Transverse colon (tissue), 4 donors: ENCODE measurements at regions not wholly inside any gene's neighbourhood (a gene's known extent, or its start where the extent isn't known, plus 50 kb on each side); places are given as distances from the start of the nearest gene placed in this dataset.
"Not testable (repeated sequence)": the region's sequence is repeated elsewhere in the genome, so short reads cannot be mapped to it uniquely, and the experiment has no call there.

Experiments
- DNase-seq: peaks from one replicate; pipeline ENCODE4 v3.0.0-alpha.2; 2019
- H3K27ac ChIP-seq, 4 donors: fragments of 200-600 bp; sonication (generic); 2 replicates each; pipeline ENCODE4 v1.5.1; 2016 to 2018; ENCODE audit warnings: inconsistent platforms in 4 of 4
- H3K27me3 ChIP-seq: fragments of 200-600 bp; sonication (generic); 2 replicates; pipeline ENCODE4 v1.5.1; 2017; ENCODE audit warnings: inconsistent platforms
- H3K36me3 ChIP-seq, 4 donors: fragments of 200-600 bp; sonication (generic); 2 replicates each; pipeline ENCODE4 v1.5.1; 2017 to 2019; ENCODE audit warnings: inconsistent platforms in 4 of 4
- H3K4me1 ChIP-seq, 4 donors: fragments of 200-600 bp; sonication (generic); 2 replicates each; pipeline ENCODE4 v1.5.1; 2017 to 2020; ENCODE audit warnings: inconsistent platforms in 4 of 4
- H3K4me3 ChIP-seq, 4 donors: fragments of 200-600 bp; sonication (generic); 1 replicate in 1 of 4; 2 replicates in 3 of 4; pipeline versions ENCODE4 v1.5.1 to v1.6.1; 2017 to 2019; ENCODE audit warnings: inconsistent platforms in 4 of 4
- H3K9me3 ChIP-seq, 2 donors: fragments of 200-600 bp; sonication (generic); 2 replicates each; pipeline ENCODE4 v1.5.1; 2017 to 2019; ENCODE audit warnings: inconsistent platforms in 2 of 2
- EP300 ChIP-seq: sonication (generic); formaldehyde crosslinking; IDR thresholded peaks from one replicate; pipeline ENCODE4 v1.6.1; 2017; ENCODE audit warnings: antibody characterized with exemption, low read depth
- POLR2A ChIP-seq: fragments of 450-650 bp; IDR thresholded peaks from one replicate; pipeline ENCODE4 v1.6.1; 2016; ENCODE audit warnings: antibody characterized with exemption, mild to moderate bottlenecking, moderate library complexity
- POLR2AphosphoS5 ChIP-seq, 3 donors: sonication (generic); formaldehyde crosslinking; IDR thresholded peaks; one replicate each; pipeline ENCODE4 v1.6.1; 2016; ENCODE audit warnings: antibody characterized with exemption in 3 of 3
- WGBS, 2 donors: methylation state at CpG; one replicate each; pipeline ENCODE4 v1.1.5; 2018; ENCODE audit warnings: low coverage in 1 of 2; 5-methylcytosine and 5-hydroxymethylcytosine counted together
- in situ Hi-C, 4 donors: fragments of 200-750 bp; cut with MboI; loops; one replicate each; pipeline versions ENCODE4 v1.15.0 to v1.15.1; 2017; ENCODE audit warnings: low sequenced_read_pairs in 3 of 4, low pct_ligation_motif_present in 1 of 4, low pct_unique_long_range_greater_than_20kb in 1 of 4
- intact Hi-C: fragments of 100-400 bp; cut with DNase I; formaldehyde crosslinking; loops from one replicate; pipeline ENCODE4 v1.15.1; 2023; ENCODE audit warnings: low total_unique reads
- TF ChIP-seq, protein P1 (sequence below), 5 experiments: fragments of 200-600 bp in 3 of 5; fragments of 450-650 bp in 2 of 5; sonication (generic) in 3 of 5; IDR thresholded peaks; 1 replicate in 2 of 5; 2 replicates in 3 of 5; pipeline ENCODE4 v1.5.1; 2016 to 2017; ENCODE audit warnings: antibody characterized with exemption in 5 of 5, inconsistent platforms in 3 of 5, mild to moderate bottlenecking in 2 of 5, moderate library complexity in 1 of 5

- no peak for DNase-seq
- intact Hi-C loops (no loop called here), in situ Hi-C loops (no loop called here)
- Histone ChIP-seq H3K36me3 (no peaks in the 10 kb centered on the region), H3K4me1 (no peaks in the 10 kb centered on the region), H3K4me3 (no peak overlapping the region), H3K27me3 (no peaks in the 10 kb centered on the region), H3K27ac (no peak overlapping the region), H3K9me3 (no peaks in the 10 kb centered on the region)
- WGBS, 2 donors, result 74 to 77% methylated on average over 4 of the region's 4 CpGs
- TF ChIP-seq, protein P1, sequence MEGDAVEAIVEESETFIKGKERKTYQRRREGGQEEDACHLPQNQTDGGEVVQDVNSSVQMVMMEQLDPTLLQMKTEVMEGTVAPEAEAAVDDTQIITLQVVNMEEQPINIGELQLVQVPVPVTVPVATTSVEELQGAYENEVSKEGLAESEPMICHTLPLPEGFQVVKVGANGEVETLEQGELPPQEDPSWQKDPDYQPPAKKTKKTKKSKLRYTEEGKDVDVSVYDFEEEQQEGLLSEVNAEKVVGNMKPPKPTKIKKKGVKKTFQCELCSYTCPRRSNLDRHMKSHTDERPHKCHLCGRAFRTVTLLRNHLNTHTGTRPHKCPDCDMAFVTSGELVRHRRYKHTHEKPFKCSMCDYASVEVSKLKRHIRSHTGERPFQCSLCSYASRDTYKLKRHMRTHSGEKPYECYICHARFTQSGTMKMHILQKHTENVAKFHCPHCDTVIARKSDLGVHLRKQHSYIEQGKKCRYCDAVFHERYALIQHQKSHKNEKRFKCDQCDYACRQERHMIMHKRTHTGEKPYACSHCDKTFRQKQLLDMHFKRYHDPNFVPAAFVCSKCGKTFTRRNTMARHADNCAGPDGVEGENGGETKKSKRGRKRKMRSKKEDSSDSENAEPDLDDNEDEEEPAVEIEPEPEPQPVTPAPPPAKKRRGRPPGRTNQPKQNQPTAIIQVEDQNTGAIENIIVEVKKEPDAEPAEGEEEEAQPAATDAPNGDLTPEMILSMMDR (IDR thresholded peaks at IDR 0.05), result no peak
- TF ChIP-seq EP300 (no peak), POLR2AphosphoS5 (IDR thresholded peaks at IDR 0.05) (no peak), POLR2A (no peak)
Observed at GRCh38 chr6:86516087-86516486, 421.2 kb upstream of the HTR1E start.

GRCh38 chr6:86511962-86512361, 425.4 kb upstream of the HTR1E start:
- no peak for TF ChIP-seq EP300
- Histone ChIP-seq H3K4me1 (no peaks in the 10 kb centered on the region), H3K9me3 (no peaks in the 10 kb centered on the region), H3K27me3 (no peaks in the 10 kb centered on the region), H3K27ac (no peak overlapping the region), H3K36me3 (no peaks in the 10 kb centered on the region), H3K4me3 (no peak overlapping the region)
- intact Hi-C loops (no loop called here), in situ Hi-C loops (no loop called here)
- no peak for DNase-seq

- H3K4me1 ChIP-seq, result no peaks in the 10 kb centered on the region
- in situ Hi-C loops (no loop called here), intact Hi-C loops (no loop called here)
- no peak overlapping the region for H3K4me3 ChIP-seq
- H3K36me3 ChIP-seq, result no peaks in the 10 kb centered on the region
- TF ChIP-seq POLR2AphosphoS5 (IDR thresholded peaks at IDR 0.05) (no peak), EP300 (no peak), POLR2A (no peak)
- TF ChIP-seq, protein P1 (IDR thresholded peaks at IDR 0.05), result no peak
- no peaks in the 10 kb centered on the region for H3K9me3 ChIP-seq
- H3K27ac ChIP-seq, result no peak overlapping the region
- 58 to 70% methylated on average over 3 of the region's 3 CpGs for WGBS, 2 donors
- no peak for DNase-seq
- H3K27me3 ChIP-seq, result no peaks in the 10 kb centered on the region
Observed at GRCh38 chr6:86508230-86508629, 429.1 kb upstream of the HTR1E start.

- Histone ChIP-seq H3K4me1 (no peaks in the 10 kb centered on the region), H3K27ac (no peak overlapping the region), H3K4me3 (no peak overlapping the region), H3K9me3 (peaks cover 5 to 9% of the 10 kb centered on the region in 2 donors), H3K36me3 (no peaks in the 10 kb centered on the region), H3K27me3 (no peaks in the 10 kb centered on the region)
- WGBS, 2 donors, result 43 to 47% methylated on average over 2 to 3 of the region's 3 CpGs
- in situ Hi-C loops (no loop called here), intact Hi-C loops (loop anchor here (5.0 kb wide), 1 partner anchor 1305 kb away; no protein-coding TSS in a partner anchor)
- TF ChIP-seq POLR2A (no peak), POLR2AphosphoS5 (IDR thresholded peaks at IDR 0.05) (no peak), EP300 (no peak)
- TF ChIP-seq, protein P1 (IDR thresholded peaks at IDR 0.05), result no peak
- DNase-seq, result no peak
Observed at GRCh38 chr6:86502497-86502896, 434.8 kb upstream of the HTR1E start.

DNA sequence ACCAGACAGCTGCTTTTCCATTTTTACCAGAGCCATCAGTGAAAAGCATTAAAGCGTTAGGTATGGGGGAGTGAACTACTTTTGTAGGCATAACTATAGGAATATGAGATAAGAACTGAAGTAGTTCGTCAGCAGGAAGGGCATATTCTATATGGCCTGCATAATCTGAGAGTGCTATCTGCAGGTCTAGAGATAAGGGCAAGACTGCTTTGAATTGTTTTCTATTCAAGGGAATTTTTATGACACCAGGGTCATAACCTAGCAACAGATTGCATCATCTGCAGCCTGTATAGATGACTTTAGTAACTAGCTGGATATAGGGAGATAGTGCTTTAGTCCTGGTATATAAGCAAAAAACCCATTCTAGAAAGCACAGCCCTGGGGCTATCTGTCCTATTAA, 437.3 kb upstream of the HTR1E start:
- intact Hi-C loops, result loop anchor here (5.0 kb wide), 1 partner anchor 1307 kb away; no protein-coding TSS in a partner anchor
- H3K9me3 ChIP-seq, result peaks cover 5 to 9% of the 10 kb centered on the region in 2 donors
- H3K36me3 ChIP-seq, result no peaks in the 10 kb centered on the region
- DNase-seq, result no peak
- 17 to 43% methylated on average over 1 to 2 of the region's 2 CpGs for WGBS, 2 donors
- no peak overlapping the region for H3K27ac ChIP-seq
- no peaks in the 10 kb centered on the region for H3K27me3 ChIP-seq
- in situ Hi-C loops, result no loop called here
- no peaks in the 10 kb centered on the region for H3K4me1 ChIP-seq
- H3K4me3 ChIP-seq, result no peak overlapping the region
- TF ChIP-seq POLR2AphosphoS5 (IDR thresholded peaks at IDR 0.05) (no peak), POLR2A (no peak), EP300 (no peak)
- TF ChIP-seq, protein P1 (IDR thresholded peaks at IDR 0.05), result no peak

- H3K27me3 ChIP-seq, H3K9me3 ChIP-seq, H3K4me3 ChIP-seq, in situ Hi-C loops, DNase-seq, H3K27ac ChIP-seq, H3K4me1 ChIP-seq, H3K36me3 ChIP-seq, intact Hi-C loops: not testable (repeated sequence)
- 56 to 66% methylated on average over 2 to 3 of the region's 3 CpGs for WGBS, 2 donors
Observed at GRCh38 chr6:86489042-86489441, 448.3 kb upstream of the HTR1E start.
